ENCODE measurements at regions not wholly inside any gene's neighbourhood (a gene's known extent, or its start where the extent isn't known, plus 50 kb on each side); places are given as distances from the start of the nearest gene placed in this dataset.

GRCh38 chr12:74193191-74193590 is 344.4 kb upstream of the ATXN7L3B start:
- no peaks in the 10 kb centered on the region for H3K4me1 ChIP-seq
- TF ChIP-seq POLR2AphosphoS5 (IDR thresholded peaks at IDR 0.05), result no peak
- H3K27me3 ChIP-seq, result no peaks in the 10 kb centered on the region
- WGBS, result 49% methylated on average over 2 of the region's 2 CpGs
- H3K9me3 ChIP-seq, result no peaks in the 10 kb centered on the region
- no peaks in the 10 kb centered on the region for H3K36me3 ChIP-seq
- no peak for DNase-seq (ENCODE audit: low spot score in 2 of 2)
- no peak overlapping the region for H3K4me3 ChIP-seq
- no peak overlapping the region for H3K27ac ChIP-seq

GRCh38 chr12:74204236-74204635 is 333.4 kb upstream of the ATXN7L3B start:
- Histone ChIP-seq H3K36me3 (no peaks in the 10 kb centered on the region), H3K9me3 (no peaks in the 10 kb centered on the region), H3K27me3 (no peaks in the 10 kb centered on the region), H3K27ac (no peak overlapping the region), H3K4me3 (no peak overlapping the region), H3K4me1 (no peaks in the 10 kb centered on the region)
- DNase-seq (ENCODE audit: low spot score in 2 of 2), result no peak
- TF ChIP-seq POLR2A (IDR thresholded peaks at IDR 0.05) (no peak), CTCF (IDR thresholded peaks at IDR 0.05) (no peak), EP300 (IDR thresholded peaks at IDR 0.05) (no peak), POLR2AphosphoS5 (IDR thresholded peaks at IDR 0.05) (no peak)
- 72% methylated on average over 3 of the region's 3 CpGs for WGBS

- no peaks in the 10 kb centered on the region for H3K9me3 ChIP-seq
- H3K4me1 ChIP-seq, result no peaks in the 10 kb centered on the region
- WGBS, result 89% methylated on average over 3 of the region's 3 CpGs
- no peak for DNase-seq (ENCODE audit: low spot score in 2 of 2)
- H3K27ac ChIP-seq, result no peak overlapping the region
- no peaks in the 10 kb centered on the region for H3K36me3 ChIP-seq
- H3K4me3 ChIP-seq, result no peak overlapping the region
- H3K27me3 ChIP-seq, result no peaks in the 10 kb centered on the region
- no peak for TF ChIP-seq POLR2AphosphoS5 (IDR thresholded peaks at IDR 0.05)
- no peak for TF ChIP-seq EP300 (IDR thresholded peaks at IDR 0.05)
- no peak for TF ChIP-seq CTCF (IDR thresholded peaks at IDR 0.05)
- TF ChIP-seq POLR2A (IDR thresholded peaks at IDR 0.05), result no peak
Measured at GRCh38 chr12:74227846-74228545, 309.6 kb upstream of the ATXN7L3B start.

- no peaks in the 10 kb centered on the region for H3K36me3 ChIP-seq
- no peak overlapping the region for H3K4me3 ChIP-seq
- no peak overlapping the region for H3K27ac ChIP-seq
- H3K4me1 ChIP-seq, result no peaks in the 10 kb centered on the region
- TF ChIP-seq POLR2A (IDR thresholded peaks at IDR 0.05) (no peak), CTCF (IDR thresholded peaks at IDR 0.05) (no peak), POLR2AphosphoS5 (IDR thresholded peaks at IDR 0.05) (no peak), EP300 (IDR thresholded peaks at IDR 0.05) (no peak)
- H3K27me3 ChIP-seq, result no peaks in the 10 kb centered on the region
- no peak for DNase-seq (ENCODE audit: low spot score in 2 of 2)
- no peaks in the 10 kb centered on the region for H3K9me3 ChIP-seq
Measured at GRCh38 chr12:74229671-74230070, 308.0 kb upstream of the ATXN7L3B start.

- Histone ChIP-seq H3K27ac (no peak overlapping the region), H3K4me1 (no peaks in the 10 kb centered on the region), H3K36me3 (no peaks in the 10 kb centered on the region), H3K27me3 (no peaks in the 10 kb centered on the region), H3K4me3 (no peak overlapping the region), H3K9me3 (peaks cover 9% of the 10 kb centered on the region)
- TF ChIP-seq EP300 (IDR thresholded peaks at IDR 0.05) (no peak), CTCF (IDR thresholded peaks at IDR 0.05) (no peak), POLR2A (IDR thresholded peaks at IDR 0.05) (no peak), POLR2AphosphoS5 (IDR thresholded peaks at IDR 0.05) (no peak)
- no peak for DNase-seq (ENCODE audit: low spot score in 2 of 2)
- WGBS, result 96% methylated on average over 2 of the region's 2 CpGs
Measured at GRCh38 chr12:74235342-74235741, 302.3 kb upstream of the ATXN7L3B start.

GRCh38 chr12:74241341-74241740 is 296.3 kb upstream of the ATXN7L3B start:
- no peaks in the 10 kb centered on the region for H3K4me1 ChIP-seq
- H3K9me3 ChIP-seq, result peaks cover 9% of the 10 kb centered on the region
- H3K36me3 ChIP-seq, result no peaks in the 10 kb centered on the region
- no peak overlapping the region for H3K27ac ChIP-seq
- no peaks in the 10 kb centered on the region for H3K27me3 ChIP-seq
- 56% methylated on average over 1 of the region's 1 CpG for WGBS
- DNase-seq (ENCODE audit: low spot score in 2 of 2), result no peak
- no peak for TF ChIP-seq POLR2AphosphoS5 (IDR thresholded peaks at IDR 0.05)
- TF ChIP-seq CTCF (IDR thresholded peaks at IDR 0.05), result no peak
- TF ChIP-seq EP300 (IDR thresholded peaks at IDR 0.05), result no peak
- TF ChIP-seq POLR2A (IDR thresholded peaks at IDR 0.05), result no peak
- H3K4me3 ChIP-seq, result no peak overlapping the region

Data from suprapubic skin (tissue), 4 donors.